Heart left ventricle (tissue), 16 donors: ENCODE measurements at regions not wholly inside any gene's neighbourhood (a gene's known extent, or its start where the extent isn't known, plus 50 kb on each side); places are given as distances from the start of the nearest gene placed in this dataset.

ENCODE experiments used
- ATAC-seq, 4 donors: fragments of 200-7000 bp; cut with Tn5 transposase; one replicate each; pipeline ENCODE4 v1.9.1; 2020 to 2022; ENCODE audit warnings: moderate library complexity in 4 of 4, mild to moderate bottlenecking in 3 of 4, moderate number of reproducible peaks in 1 of 4
- DNase-seq, 5 donors: peaks; one replicate each; pipeline ENCODE4 v3.0.0-alpha.2; 2020
- H3K27ac ChIP-seq, 12 donors: fragments of 200-600 bp; sonication (generic) in 4 of 12; one replicate each; pipeline versions ENCODE4 v1.5.0 to v1.8.0; 2016 to 2022; ENCODE audit warnings: mild to moderate bottlenecking in 2 of 12
- H3K27me3 ChIP-seq, 9 donors: fragments of 200-600 bp; sonication (generic) in 2 of 9; one replicate each; pipeline versions ENCODE4 v1.5.1 to v1.8.0; 2016 to 2022; ENCODE audit warnings: mild to moderate bottlenecking in 3 of 9
- H3K36me3 ChIP-seq, 9 donors: fragments of 200-600 bp; sonication (generic) in 2 of 9; one replicate each; pipeline versions ENCODE4 v1.5.0 to v1.8.0; 2018 to 2022; ENCODE audit warnings: mild to moderate bottlenecking in 2 of 9
- H3K4me1 ChIP-seq, 12 donors: fragments of 200-600 bp; sonication (generic) in 4 of 12; one replicate each; pipeline versions ENCODE4 v1.5.0 to v1.8.0; 2016 to 2022; ENCODE audit warnings: mild to moderate bottlenecking in 3 of 12
- H3K4me3 ChIP-seq, 12 donors: fragments of 200-600 bp; sonication (generic) in 4 of 12; one replicate each; pipeline versions ENCODE4 v1.5.0 to v1.8.0; 2017 to 2022; ENCODE audit warnings: mild to moderate bottlenecking in 9 of 12, moderate library complexity in 4 of 12
- H3K9me3 ChIP-seq, 12 donors: fragments of 200-600 bp; sonication (generic) in 4 of 12; one replicate each; pipeline versions ENCODE4 v1.5.0 to v1.8.0; 2016 to 2022; ENCODE audit warnings: mild to moderate bottlenecking in 1 of 12
- CTCF ChIP-seq, 12 donors: fragments of 200-600 bp; sonication (generic) in 4 of 12; IDR thresholded peaks; one replicate each; pipeline versions ENCODE4 v1.5.0 to v1.8.0; 2018 to 2022; ENCODE audit warnings: antibody characterized with exemption in 12 of 12, mild to moderate bottlenecking in 5 of 12
- POLR2A ChIP-seq, 2 donors: fragments of 450-650 bp; IDR thresholded peaks; one replicate each; pipeline ENCODE4 v1.6.1; 2017; ENCODE audit warnings: antibody characterized with exemption in 2 of 2, mild to moderate bottlenecking in 2 of 2, moderate library complexity in 2 of 2
- whole genome bisulfite sequencing, 4 donors: extraction: QIAGEN DNeasy Blood & Tissue Kit in 2 of 4; methylation state at CpG; one replicate each; pipeline versions ENCODE4 v1.1.5 to v1.1.7; 2013 to 2018; 5-methylcytosine and 5-hydroxymethylcytosine counted together
- intact Hi-C, 10 donors: fragments of 100-400 bp; cut with DNase I; formaldehyde crosslinking; loops; one replicate each; pipeline versions ENCODE4 v1.11.1 to v1.14.2; 2022
- donor health status: ischemic (EF 13 %, LVEDD 7.1; RV severe dilation, severe dysfunction).
- donor health status: healthy with polysubstance abuse.
- donor health status: DM: no; HTN: yes; CAD: no.
- donor health status: DM: no; HTN: no; CAD: no.
- donor health status: ischemic (EF 25% LVEDD 6.9; RV normal size, moderate dysfunction).
- donor health status: ischemic (EF 25% LVEDD 5.7; RV mildly dilated, moderate dysfunction).
- donor health status: healthy.
- donor health status: DM: yes; HTN: yes; CAD: no.
- donor health status: ischemic (EF 35%, LVEDD 5.7; RV mildly dilated, moderate dysfunction).
- donor health status: nonischemic (EF 11% LVEDD 7.7; RV severe dilation, severe dysfunction).
- donor health status: DM: yes; HTN: yes; CAD: no.
- donor health status: PGD.
- donor health status: ischemic (EF 29% LVEDD 5.4; RV normal size, mild dysfunction).
- donor health status: nonischemic (EF 23%, LVEDD 6.1; RV moderate dilation, normal function).

- intact Hi-C loops: no loop called here
- Histone ChIP-seq H3K36me3 (no peaks in the 10 kb centered on the region), H3K9me3 (no peaks in the 10 kb centered on the region), H3K4me3 (no peak overlapping the region), H3K4me1 (no peaks in the 10 kb centered on the region), H3K27me3 (no peaks in the 10 kb centered on the region), H3K27ac (no peak overlapping the region)
- DNase-seq: no peak
- no peak for ATAC-seq
- TF ChIP-seq CTCF (IDR thresholded peaks at IDR 0.05) (no peak), POLR2A (IDR thresholded peaks at IDR 0.05) (no peak)
Observed at GRCh38 chr5:166024970-166025369, 2266.5 kb upstream of the WWC1 start.

GRCh38 chr5:166027582-166027981 lies 2263.9 kb upstream of the WWC1 start:
- DNase-seq (no peak), ATAC-seq (no peak)
- intact Hi-C loops: no loop called here
- Histone ChIP-seq H3K27ac (no peak overlapping the region), H3K4me1 (no peaks in the 10 kb centered on the region), H3K4me3 (no peak overlapping the region), H3K27me3 (no peaks in the 10 kb centered on the region), H3K9me3 (no peaks in the 10 kb centered on the region), H3K36me3 (no peaks in the 10 kb centered on the region)
- TF ChIP-seq CTCF (IDR thresholded peaks at IDR 0.05): no peak
- 90 to 97% (median 94%) methylated on average over 1 of the region's 1 CpG for WGBS, 4 donors

GRCh38 chr5:166031926-166032325 lies 2259.5 kb upstream of the WWC1 start:
- intact Hi-C loops: no loop called here
- no peaks in the 10 kb centered on the region for H3K36me3 ChIP-seq
- TF ChIP-seq CTCF (IDR thresholded peaks at IDR 0.05) (no peak), POLR2A (IDR thresholded peaks at IDR 0.05) (no peak)
- WGBS, 4 donors: 70 to 92% (median 85%) methylated on average over 2 of the region's 2 CpGs
- no peak overlapping the region for H3K27ac ChIP-seq
- no peak for ATAC-seq
- H3K4me3 ChIP-seq: no peak overlapping the region
- no peak for DNase-seq
- no peaks in the 10 kb centered on the region for H3K9me3 ChIP-seq
- no peaks in the 10 kb centered on the region for H3K4me1 ChIP-seq
- no peaks in the 10 kb centered on the region for H3K27me3 ChIP-seq

GRCh38 chr5:166032601-166033000 lies 2258.8 kb upstream of the WWC1 start:
- 86 to 89% (median 88%) methylated on average over 1 of the region's 1 CpG for WGBS, 4 donors
- Histone ChIP-seq H3K4me1 (no peaks in the 10 kb centered on the region), H3K9me3 (no peaks in the 10 kb centered on the region), H3K4me3 (no peak overlapping the region), H3K27ac (no peak overlapping the region), H3K27me3 (no peaks in the 10 kb centered on the region), H3K36me3 (no peaks in the 10 kb centered on the region)
- DNase-seq (no peak), ATAC-seq (no peak)
- no peak for TF ChIP-seq POLR2A (IDR thresholded peaks at IDR 0.05)
- intact Hi-C loops: no loop called here

- DNase-seq: no peak
- intact Hi-C loops: no loop called here
- TF ChIP-seq CTCF (IDR thresholded peaks at IDR 0.05) (no peak), POLR2A (IDR thresholded peaks at IDR 0.05) (no peak)
- no peak for ATAC-seq
- no peaks in the 10 kb centered on the region for H3K4me1 ChIP-seq
- no peak overlapping the region for H3K4me3 ChIP-seq
- WGBS, 4 donors: 59 to 70% (median 64%) methylated on average over 2 of the region's 2 CpGs
- no peaks in the 10 kb centered on the region for H3K27me3 ChIP-seq
- H3K9me3 ChIP-seq: peaks cover 0 to 6% (median 0%) of the 10 kb centered on the region in 12 donors
- no peak overlapping the region for H3K27ac ChIP-seq
- no peaks in the 10 kb centered on the region for H3K36me3 ChIP-seq
Observed at GRCh38 chr5:166045961-166046360, 2245.5 kb upstream of the WWC1 start.
